Body of pancreas (tissue), 4 donors: ENCODE measurements at regions not wholly inside any gene's neighbourhood (a gene's known extent, or its start where the extent isn't known, plus 50 kb on each side); places are given as distances from the start of the nearest gene placed in this dataset.

ENCODE experiments used
- ATAC-seq: fragments of 150-250 bp; one replicate; pipeline ENCODE4 v1.9.1; 2016
- DNase-seq, 4 donors: peaks; one replicate each; pipeline ENCODE4 v3.0.0-alpha.2; 2019
- H3K27ac ChIP-seq, 4 donors: fragments of 200-600 bp; sonication (generic); 1 replicate in 3 of 4; 2 replicates in 1 of 4; pipeline versions ENCODE4 v1.5.1 to v1.6.1; 2016 to 2019; ENCODE audit warnings: mild to moderate bottlenecking in 1 of 4, mixed read lengths in 1 of 4, moderate library complexity in 1 of 4
- H3K27me3 ChIP-seq, 2 donors: fragments of 200-600 bp; sonication (generic); one replicate each; pipeline ENCODE4 v1.6.0; 2016; ENCODE audit warnings: mild to moderate bottlenecking in 1 of 2
- H3K36me3 ChIP-seq, 2 donors: fragments of 200-600 bp; sonication (generic); replicated peaks in 1 of 2; 2 replicates each; pipeline ENCODE4 v1.5.1; 2016; ENCODE audit warnings: low read depth in 2 of 2; ENCODE audit not compliant: insufficient read depth in 1 of 2
- H3K4me1 ChIP-seq: fragments of 200-600 bp; sonication (generic); one replicate; pipeline ENCODE4 v1.6.0; 2016
- H3K4me3 ChIP-seq, 2 donors: fragments of 200-600 bp; sonication (generic); 1 replicate in 1 of 2; 2 replicates in 1 of 2; pipeline ENCODE4 v1.5.1; 2016 to 2019
- H3K9me3 ChIP-seq, 3 donors: fragments of 200-600 bp; sonication (generic); 1 replicate in 2 of 3; 2 replicates in 1 of 3; pipeline ENCODE4 v1.5.1; 2016
- POLR2A ChIP-seq, 3 donors: fragments of 450-650 bp; IDR thresholded peaks; one replicate each; pipeline ENCODE4 v1.6.1; 2016; ENCODE audit warnings: antibody characterized with exemption in 3 of 3, mild to moderate bottlenecking in 2 of 3
- WGBS, 2 donors: methylation state at CpG; one replicate each; pipeline ENCODE4 v1.1.5; 2017; 5-methylcytosine and 5-hydroxymethylcytosine counted together
- intact Hi-C: fragments of 100-400 bp; cut with DNase I; formaldehyde crosslinking; loops from one replicate; pipeline ENCODE4 v1.15.1; 2023
- TF ChIP-seq, protein P1 (sequence below), 7 experiments: fragments of 450-650 bp in 4 of 7; fragments of 200-600 bp in 3 of 7; sonication (generic) in 3 of 7; IDR thresholded peaks; one replicate each; pipeline ENCODE4 v1.5.1; 2016 to 2019; ENCODE audit warnings: antibody characterized with exemption in 7 of 7

DNA sequence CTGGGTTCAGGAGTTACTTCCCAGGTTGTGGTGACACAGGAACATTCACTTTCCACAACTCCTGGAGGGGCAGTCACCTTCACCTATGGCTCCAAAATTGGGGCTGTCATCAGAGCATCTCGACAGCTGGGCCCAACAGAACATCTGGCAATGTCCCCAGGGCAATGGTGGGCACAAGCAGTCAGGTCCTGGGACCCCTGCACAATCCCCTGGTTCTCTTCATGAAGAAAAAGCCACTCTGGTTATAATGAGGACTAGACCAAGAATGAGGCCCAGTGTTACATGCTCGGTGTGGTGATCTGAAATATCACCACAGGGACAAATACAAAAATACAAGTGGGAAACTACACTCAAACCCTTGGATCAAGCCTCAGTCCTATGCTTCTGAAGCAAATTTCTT, 89.0 kb upstream of the VPREB1 start:
- 45 to 47% methylated on average over 2 of the region's 2 CpGs for WGBS, 2 donors
- intact Hi-C loops: no loop called here
- Histone ChIP-seq H3K27ac (no peak overlapping the region), H3K36me3 (no peaks in the 10 kb centered on the region), H3K27me3 (no peaks in the 10 kb centered on the region), H3K4me1 (peaks cover 5% of the 10 kb centered on the region), H3K4me3 (no peak overlapping the region), H3K9me3 (no peaks in the 10 kb centered on the region)
- ATAC-seq (no peak), DNase-seq (no peak)
- TF ChIP-seq, protein P1, sequence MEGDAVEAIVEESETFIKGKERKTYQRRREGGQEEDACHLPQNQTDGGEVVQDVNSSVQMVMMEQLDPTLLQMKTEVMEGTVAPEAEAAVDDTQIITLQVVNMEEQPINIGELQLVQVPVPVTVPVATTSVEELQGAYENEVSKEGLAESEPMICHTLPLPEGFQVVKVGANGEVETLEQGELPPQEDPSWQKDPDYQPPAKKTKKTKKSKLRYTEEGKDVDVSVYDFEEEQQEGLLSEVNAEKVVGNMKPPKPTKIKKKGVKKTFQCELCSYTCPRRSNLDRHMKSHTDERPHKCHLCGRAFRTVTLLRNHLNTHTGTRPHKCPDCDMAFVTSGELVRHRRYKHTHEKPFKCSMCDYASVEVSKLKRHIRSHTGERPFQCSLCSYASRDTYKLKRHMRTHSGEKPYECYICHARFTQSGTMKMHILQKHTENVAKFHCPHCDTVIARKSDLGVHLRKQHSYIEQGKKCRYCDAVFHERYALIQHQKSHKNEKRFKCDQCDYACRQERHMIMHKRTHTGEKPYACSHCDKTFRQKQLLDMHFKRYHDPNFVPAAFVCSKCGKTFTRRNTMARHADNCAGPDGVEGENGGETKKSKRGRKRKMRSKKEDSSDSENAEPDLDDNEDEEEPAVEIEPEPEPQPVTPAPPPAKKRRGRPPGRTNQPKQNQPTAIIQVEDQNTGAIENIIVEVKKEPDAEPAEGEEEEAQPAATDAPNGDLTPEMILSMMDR (IDR thresholded peaks at IDR 0.05): no peak
- TF ChIP-seq POLR2A (IDR thresholded peaks at IDR 0.05): no peak

DNA sequence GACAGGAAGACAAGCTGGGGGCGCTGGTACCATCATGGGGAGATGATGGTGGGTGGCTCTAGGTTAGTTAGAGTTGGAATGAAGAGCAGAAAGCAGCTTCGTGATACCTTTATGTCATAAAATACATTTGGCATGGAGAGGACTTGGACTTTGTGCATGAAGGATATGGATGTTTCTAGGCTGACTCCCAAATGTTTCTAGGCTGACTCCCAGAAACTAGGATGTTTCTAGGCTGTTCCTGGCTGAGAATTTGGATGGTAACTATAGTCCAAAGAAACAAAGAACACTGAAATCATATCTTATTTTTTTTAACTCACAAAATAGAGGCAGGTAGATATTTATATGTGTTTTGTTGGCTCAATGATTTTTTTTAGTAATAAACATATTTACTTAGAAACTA, 89.4 kb upstream of the VPREB1 start:
- TF ChIP-seq POLR2A (IDR thresholded peaks at IDR 0.05): no peak
- TF ChIP-seq, protein P1 (IDR thresholded peaks at IDR 0.05): no peak
- no peaks in the 10 kb centered on the region for H3K9me3 ChIP-seq
- H3K4me3 ChIP-seq: no peak overlapping the region
- no peaks in the 10 kb centered on the region for H3K36me3 ChIP-seq
- WGBS, 2 donors: 34 to 45% methylated on average over 2 of the region's 2 CpGs
- H3K27me3 ChIP-seq: no peaks in the 10 kb centered on the region
- H3K27ac ChIP-seq: no peak overlapping the region
- DNase-seq (no peak), ATAC-seq (no peak)
- intact Hi-C loops: no loop called here
- H3K4me1 ChIP-seq: peaks cover 5% of the 10 kb centered on the region

DNA sequence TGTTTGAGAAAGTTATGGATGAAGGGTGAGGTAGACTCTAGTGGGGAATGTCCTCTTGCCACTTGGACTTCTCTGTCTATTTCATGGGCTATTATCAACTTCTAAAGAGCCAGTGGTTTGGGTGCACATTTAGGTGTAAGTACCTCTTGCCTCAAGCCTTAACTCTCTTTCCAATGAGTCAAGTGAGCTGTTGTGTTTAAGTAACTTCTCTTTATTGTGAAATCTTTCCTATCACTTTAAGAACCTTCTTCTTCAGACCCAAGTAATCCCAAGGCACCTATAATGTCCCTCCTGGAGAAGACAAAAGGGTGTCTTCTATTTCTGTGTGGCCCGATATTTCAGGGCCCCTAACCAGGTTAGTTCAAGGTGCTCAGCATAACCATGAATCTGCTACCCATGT, 90.5 kb upstream of the VPREB1 start:
- WGBS, 2 donors: 63 to 80% methylated on average over 1 of the region's 1 CpG
- no peak for ATAC-seq

DNA sequence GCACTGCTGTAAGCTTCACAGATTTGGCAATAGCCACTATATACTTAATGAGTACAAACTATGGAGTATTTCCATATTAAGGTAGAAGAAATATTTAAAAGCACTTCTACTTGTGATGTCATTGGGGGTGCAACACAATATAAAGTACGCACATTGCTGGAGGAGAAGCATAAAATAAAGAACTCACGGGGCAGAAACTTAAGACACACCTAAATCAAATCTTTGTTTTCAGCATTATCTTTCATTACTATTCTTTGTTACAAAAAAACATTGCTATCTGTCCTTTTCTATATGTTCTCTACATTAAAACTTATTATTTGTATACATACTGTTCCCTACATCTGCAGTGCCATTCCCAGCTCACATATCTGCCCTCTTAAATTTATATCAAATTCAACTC, 93.3 kb upstream of the VPREB1 start:
- no peaks in the 10 kb centered on the region for H3K9me3 ChIP-seq
- 65 to 82% methylated on average over 2 of the region's 2 CpGs for WGBS, 2 donors

More for the DNA sequence above, 90.5 kb upstream of the VPREB1 start:
- intact Hi-C loops: no loop called here
- DNase-seq: no peak
- Histone ChIP-seq H3K27me3 (no peaks in the 10 kb centered on the region), H3K36me3 (no peaks in the 10 kb centered on the region), H3K27ac (no peak overlapping the region), H3K4me3 (no peak overlapping the region), H3K9me3 (no peaks in the 10 kb centered on the region), H3K4me1 (peaks cover 5% of the 10 kb centered on the region)
- TF ChIP-seq, protein P1 (IDR thresholded peaks at IDR 0.05): no peak
- no peak for TF ChIP-seq POLR2A (IDR thresholded peaks at IDR 0.05)

DNA sequence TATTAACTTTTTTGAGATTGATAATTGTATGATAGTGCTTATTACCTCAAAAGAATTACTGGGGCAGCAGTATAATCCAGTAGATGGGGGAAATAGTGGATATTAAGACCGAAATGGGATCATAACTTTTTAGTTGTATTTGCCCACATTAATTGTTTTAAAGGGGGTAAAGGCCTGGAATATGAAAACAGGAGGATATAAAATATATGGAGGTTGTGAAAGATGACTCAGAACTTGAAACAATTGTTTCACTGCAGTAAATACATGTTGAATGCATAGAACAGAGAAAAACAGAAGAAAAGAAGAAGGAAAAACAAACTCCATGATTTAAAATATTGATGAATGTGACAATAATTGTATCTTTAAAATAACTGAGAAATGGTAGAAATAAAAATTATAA, 94.1 kb upstream of the VPREB1 start:
- Histone ChIP-seq H3K36me3 (no peaks in the 10 kb centered on the region), H3K9me3 (no peaks in the 10 kb centered on the region), H3K27ac (no peak overlapping the region), H3K27me3 (peaks cover 0 to 5% of the 10 kb centered on the region in 2 donors), H3K4me3 (no peak overlapping the region), H3K4me1 (no peaks in the 10 kb centered on the region)
- intact Hi-C loops: no loop called here
- no peak for DNase-seq
- 43 to 58% methylated on average over 1 of the region's 1 CpG for WGBS, 2 donors
- TF ChIP-seq, protein P1 (IDR thresholded peaks at IDR 0.05): no peak
- no peak for TF ChIP-seq POLR2A (IDR thresholded peaks at IDR 0.05)
- no peak for ATAC-seq

More for the DNA sequence above, 93.3 kb upstream of the VPREB1 start:
- Histone ChIP-seq H3K4me3 (no peak overlapping the region), H3K36me3 (no peaks in the 10 kb centered on the region), H3K4me1 (no peaks in the 10 kb centered on the region), H3K27me3 (peaks cover 0 to 5% of the 10 kb centered on the region in 2 donors), H3K27ac (no peak overlapping the region)
- intact Hi-C loops: no loop called here
- DNase-seq (no peak), ATAC-seq (no peak)
- no peak for TF ChIP-seq POLR2A (IDR thresholded peaks at IDR 0.05)
- TF ChIP-seq, protein P1 (IDR thresholded peaks at IDR 0.05): no peak
